Endothelial cell of umbilical vein (primary cell): ENCODE measurements at regions not wholly inside any gene's neighbourhood (a gene's known extent, or its start where the extent isn't known, plus 50 kb on each side); places are given as distances from the start of the nearest gene placed in this dataset.
"Not testable (repeated sequence)": the region's sequence is repeated elsewhere in the genome, so short reads cannot be mapped to it uniquely, and the experiment has no call there.

Source experiments
- BruUV-seq: library from RNA; stranded (reverse); fragments of 400-500 nt; replicated peaks from 2 replicates; lab custom pipeline; 2021; lab: Mats Ljungman, UMichigan
- CTCF ChIA-PET: fragments of 300-600, 350-600 bp; sonication (Branson Sonifier 250); formaldehyde crosslinking; loops from one replicate; lab custom pipeline; 2021; ENCODE audit warnings: antibody characterized with exemption, inconsistent platforms; lab: Charles Lee
- POLR2A ChIA-PET: fragments of 300-600, 350-600 bp; sonication (Branson Sonifier 250); formaldehyde crosslinking; loops from one replicate; lab custom pipeline; 2021; ENCODE audit warnings: antibody characterized with exemption, inconsistent platforms; lab: Charles Lee
- DNase-seq: peaks from one replicate; pipeline ENCODE4 v3.0.0-alpha.2; 2011; ENCODE audit warnings: low read depth, low spot score
- FAIRE-seq: peaks from 2 replicates; lab custom pipeline; 2011; peaks lifted over from hg19 to GRCh38; lab: Jason Lieb, UNC
- H2AFZ ChIP-seq: 2 replicates; pipeline ENCODE4 v1.6.0; 2012; ENCODE audit warnings: low read depth, low read length, control low read depth, inconsistent platforms
- H3K27ac ChIP-seq: 2 replicates; pipeline ENCODE4 v1.5.1; 2011; ENCODE audit warnings: low read depth, mild to moderate bottlenecking, control low read depth, low read length, moderate library complexity; ENCODE audit not compliant: insufficient read depth
- H3K27me3 ChIP-seq, 2 experiments: 2 replicates each; pipeline versions ENCODE4 v1.6.0 to v1.6.1; 2011; ENCODE audit warnings: low read length in 2 of 2, mixed read lengths in 1 of 2; ENCODE audit not compliant: control insufficient read depth in 2 of 2, insufficient read depth in 2 of 2
- H3K36me3 ChIP-seq, 2 experiments: 2 replicates in 1 of 2; 3 replicates in 1 of 2; pipeline ENCODE4 v1.5.1; 2011; ENCODE audit warnings: low read length in 2 of 2, mild to moderate bottlenecking in 1 of 2, moderate library complexity in 1 of 2; ENCODE audit not compliant: control insufficient read depth in 2 of 2, insufficient read depth in 2 of 2; ENCODE audit errors: extremely low read depth in 1 of 2
- H3K4me1 ChIP-seq: 3 replicates; pipeline ENCODE4 v1.5.1; 2011; ENCODE audit warnings: mild to moderate bottlenecking, low read length; ENCODE audit not compliant: control insufficient read depth, insufficient read depth; ENCODE audit errors: extremely low read depth
- H3K4me2 ChIP-seq: 2 replicates; pipeline ENCODE4 v1.6.1; 2011; ENCODE audit warnings: low read length, control low read depth, mixed read lengths; ENCODE audit not compliant: insufficient read depth
- H3K4me3 ChIP-seq, 3 experiments: fragments of 200-600 bp in 1 of 3; sonication (generic), shearing (Covaris generic) in 1 of 3; replicated peaks in 1 of 3; 2 replicates each; pipeline ENCODE4 v1.5.1; 2011 to 2016; ENCODE audit warnings: control low read depth in 3 of 3, low read length in 3 of 3, mild to moderate bottlenecking in 2 of 3, inconsistent platforms in 1 of 3, low read depth in 1 of 3, moderate library complexity in 1 of 3; ENCODE audit not compliant: insufficient read depth in 1 of 3
- H3K79me2 ChIP-seq: 2 replicates; pipeline ENCODE4 v1.6.0; 2012; ENCODE audit warnings: low read length, inconsistent platforms; ENCODE audit not compliant: control insufficient read depth, insufficient read depth
- H3K9ac ChIP-seq: replicated peaks from 2 replicates; pipeline ENCODE3; 2011; ENCODE audit warnings: low read length, control low read depth; ENCODE audit not compliant: insufficient read depth; ENCODE audit errors: extremely low read depth
- H3K9me1 ChIP-seq: replicated peaks from 3 replicates; pipeline ENCODE4 v1.6.0; 2011; ENCODE audit warnings: mild to moderate bottlenecking, low read length; ENCODE audit not compliant: control insufficient read depth, insufficient read depth; ENCODE audit errors: extremely low read depth
- H3K9me3 ChIP-seq: replicated peaks from 2 replicates; pipeline ENCODE4 v1.5.1; 2012; ENCODE audit warnings: low read length, inconsistent platforms; ENCODE audit not compliant: control insufficient read depth, insufficient read depth
- H4K20me1 ChIP-seq: replicated peaks from 2 replicates; pipeline ENCODE3; 2011; ENCODE audit warnings: mild to moderate bottlenecking, low read length; ENCODE audit not compliant: control insufficient read depth, insufficient read depth; ENCODE audit errors: extremely low read depth
- CTCF ChIP-seq, 2 donors: IDR thresholded peaks; 1 replicate in 1 of 2; 2 replicates in 1 of 2; pipeline ENCODE4 v1.5.1; 2011; ENCODE audit warnings: low read length in 2 of 2, mild to moderate bottlenecking in 2 of 2, moderate library complexity in 2 of 2, control low read depth in 1 of 2, inconsistent platforms in 1 of 2, low read depth in 1 of 2; ENCODE audit not compliant: insufficient read depth in 1 of 2; ENCODE audit errors: extremely low read depth in 1 of 2
- EZH2 ChIP-seq: IDR thresholded peaks from 2 replicates; pipeline ENCODE4 v1.6.1; 2012; ENCODE audit warnings: borderline replicate concordance, low read depth, mild to moderate bottlenecking, moderate library complexity, low read length, inconsistent platforms; ENCODE audit not compliant: severe bottlenecking
- FOS ChIP-seq: IDR thresholded peaks from 2 replicates; pipeline ENCODE4 v1.6.1; 2011; ENCODE audit warnings: mild to moderate bottlenecking, low read length, moderate library complexity, borderline replicate concordance; ENCODE audit not compliant: insufficient read depth
- GATA2 ChIP-seq: IDR thresholded peaks from 2 replicates; pipeline ENCODE4 v1.7.0; 2011; ENCODE audit warnings: low read depth, mild to moderate bottlenecking, moderate library complexity, mixed read lengths, low read length; ENCODE audit not compliant: insufficient read length, insufficient read depth
- JUN ChIP-seq: IDR thresholded peaks from 2 replicates; pipeline ENCODE4 v1.6.1; 2011; ENCODE audit warnings: borderline replicate concordance, low read depth; ENCODE audit not compliant: insufficient read length, insufficient read depth
- MYC ChIP-seq: IDR thresholded peaks from one replicate; pipeline ENCODE4 v1.6.1; 2011; ENCODE audit warnings: mild to moderate bottlenecking, low read depth, low read length
- POLR2A ChIP-seq: IDR thresholded peaks from 2 replicates; pipeline ENCODE4 v1.6.1; 2012; ENCODE audit warnings: low read depth, mild to moderate bottlenecking, control low read depth, low read length
- POLR2AphosphoS5 ChIP-seq: IDR thresholded peaks from 2 replicates; pipeline ENCODE4 v1.6.1; 2012; ENCODE audit warnings: low read depth, mild to moderate bottlenecking, control low read depth, low read length, moderate library complexity; ENCODE audit not compliant: insufficient read depth
- dilution Hi-C: fragments of 300-500 bp; cut with MboI; formaldehyde crosslinking; loops from one replicate; pipeline ENCODE4 v1.15.0; 2019; ENCODE audit warnings: low sequenced_read_pairs; ENCODE audit not compliant: extremely low pct_ligation_motif_present
- intact Hi-C: fragments of 100-400 bp; cut with micrococcal nuclease; formaldehyde crosslinking; loops from one replicate; pipeline ENCODE4 v1.10.0; 2022
- TF ChIP-seq, protein P1 (sequence below): IDR thresholded peaks from 2 replicates; pipeline ENCODE4 v1.6.1; 2011; ENCODE audit not compliant: insufficient read depth, insufficient read length

GRCh38 chr20:53652090-53652858 is 58.6 kb upstream of the ZNF217 start:
- Histone ChIP-seq H3K27ac (no peak overlapping the region), H3K36me3 (no peaks in the 10 kb centered on the region), H2AFZ (no peak overlapping the region), H3K9me3 (no peaks in the 10 kb centered on the region), H3K4me2 (no peak overlapping the region), H3K4me1 (no peaks in the 10 kb centered on the region), H3K79me2 (no peaks in the 10 kb centered on the region), H3K9ac (no peak overlapping the region), H3K27me3 (no peaks in the 10 kb centered on the region), H3K4me3 (no peak overlapping the region), H4K20me1 (no peaks in the 10 kb centered on the region), H3K9me1 (no peaks in the 10 kb centered on the region)
- intact Hi-C loops: no loop called here
- BruUV-seq: no TSS peak
- POLR2A ChIA-PET: no interaction called here
- dilution Hi-C loops: no loop called here
- no peak for TF ChIP-seq CTCF (IDR thresholded peaks at IDR 0.05; ENCODE audit: extremely low read depth in 1 of 2, insufficient read depth in 1 of 2, low read depth in 1 of 2, low read length in 2 of 2)
- no peak for TF ChIP-seq GATA2
- TF ChIP-seq, protein P1, sequence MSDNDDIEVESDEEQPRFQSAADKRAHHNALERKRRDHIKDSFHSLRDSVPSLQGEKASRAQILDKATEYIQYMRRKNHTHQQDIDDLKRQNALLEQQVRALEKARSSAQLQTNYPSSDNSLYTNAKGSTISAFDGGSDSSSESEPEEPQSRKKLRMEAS: no peak
- no peak for TF ChIP-seq FOS
- TF ChIP-seq POLR2AphosphoS5: no peak
- no peak for TF ChIP-seq EZH2
- no peak for TF ChIP-seq JUN
- TF ChIP-seq MYC: no peak
- no peak for TF ChIP-seq POLR2A
- CTCF ChIA-PET: interaction anchor here (0.8 to 1.5 kb wide), 3 partner anchors 41 to 283 kb away, joined by 3 to 5 read pairs (median 3); no protein-coding TSS in a partner anchor
- FAIRE-seq: no peak
- DNase-seq: no peak

DNA sequence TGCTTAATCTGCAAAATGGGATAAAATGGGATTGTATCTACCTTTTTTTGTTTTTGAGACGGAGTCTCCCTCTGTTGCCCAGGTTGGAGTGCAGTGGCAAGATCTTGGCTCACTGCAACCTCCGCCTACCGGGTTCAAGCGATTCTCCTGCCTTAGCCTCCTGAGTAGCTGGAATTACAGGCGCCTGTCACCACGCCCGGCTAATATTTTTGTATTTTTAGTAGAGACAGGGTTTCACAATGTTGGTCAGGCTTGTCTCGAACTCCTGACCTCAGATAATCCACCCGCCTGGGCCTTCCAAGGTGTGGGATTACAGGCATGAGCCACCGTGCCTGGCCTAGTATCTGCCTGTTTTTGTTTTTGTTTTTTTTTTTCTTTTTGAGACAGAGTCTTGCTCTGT is 55.9 kb upstream of the ZNF217 start:
- intact Hi-C loops, H3K9ac ChIP-seq, H2AFZ ChIP-seq, H3K79me2 ChIP-seq, H3K9me3 ChIP-seq, POLR2A ChIA-PET, H3K4me1 ChIP-seq, H4K20me1 ChIP-seq, H3K4me2 ChIP-seq, H3K36me3 ChIP-seq, H3K27me3 ChIP-seq, H3K9me1 ChIP-seq, H3K4me3 ChIP-seq, FAIRE-seq, BruUV-seq, CTCF ChIA-PET, DNase-seq, H3K27ac ChIP-seq, dilution Hi-C loops: not testable (repeated sequence)
